Ovary (tissue), 7 donors: ENCODE measurements at regions not wholly inside any gene's neighbourhood (a gene's known extent, or its start where the extent isn't known, plus 50 kb on each side); places are given as distances from the start of the nearest gene placed in this dataset.

ENCODE experiments used
- DNase-seq, 5 donors: peaks; one replicate each; pipeline ENCODE4 v3.0.0-alpha.2; 2019 to 2020
- H3K27ac ChIP-seq, 2 donors: fragments of 200-600 bp; one replicate each; pipeline versions ENCODE4 v1.5.1 to v1.8.0; 2019 to 2022
- H3K27me3 ChIP-seq: fragments of 200-600 bp; one replicate; pipeline ENCODE4 v1.8.0; 2022
- H3K36me3 ChIP-seq: fragments of 200-600 bp; sonication (generic); one replicate; pipeline ENCODE4 v1.5.1; 2019
- H3K4me1 ChIP-seq: one replicate; pipeline ENCODE4 v1.8.1; 2013; ENCODE audit warnings: mild to moderate bottlenecking, moderate library complexity; ENCODE audit not compliant: insufficient read depth
- H3K4me3 ChIP-seq: fragments of 200-600 bp; sonication (generic); one replicate; pipeline ENCODE4 v1.5.1; 2017
- H3K9me3 ChIP-seq, 2 donors: fragments of 200-600 bp in 1 of 2; sonication (generic) in 1 of 2; one replicate each; pipeline versions ENCODE4 v1.5.1 to v1.8.1; 2013 to 2019; ENCODE audit warnings: mild to moderate bottlenecking in 1 of 2, moderate library complexity in 1 of 2
- EP300 ChIP-seq: sonication (generic); formaldehyde crosslinking; IDR thresholded peaks from one replicate; pipeline ENCODE4 v1.6.1; 2017; ENCODE audit warnings: antibody characterized with exemption
- POLR2A ChIP-seq: fragments of 450-650 bp; IDR thresholded peaks from one replicate; pipeline ENCODE4 v1.6.1; 2017; ENCODE audit warnings: antibody characterized with exemption, mild to moderate bottlenecking, moderate library complexity
- WGBS, 3 donors: extraction: QIAGEN DNeasy Blood & Tissue Kit in 1 of 3; methylation state at CpG; one replicate each; pipeline versions ENCODE4 v1.1.5 to v1.1.7; 2013 to 2017; 5-methylcytosine and 5-hydroxymethylcytosine counted together
- intact Hi-C, 4 donors: fragments of 100-400 bp; cut with DNase I; formaldehyde crosslinking; loops; one replicate each; pipeline versions ENCODE4 v1.11.0 to v1.15.1; 2022 to 2023
- TF ChIP-seq, protein P1 (sequence below), 3 donors: fragments of 450-650 bp in 2 of 3; fragments of 200-600 bp in 1 of 3; IDR thresholded peaks; one replicate each; pipeline versions ENCODE4 v1.5.1 to v1.8.0; 2016 to 2022; ENCODE audit warnings: antibody characterized with exemption in 3 of 3, mild to moderate bottlenecking in 1 of 3
- donor health status: DM: no; HTN: no; CAD: no; lungs with moderate emphysema.
- donor health status: DM: no; HTN: no; CAD: no.
- donor health status: Bipolar disorder and iron deficiency.
- donor health status: DM: no; HTN: no; CAD: no.
- donor health status: DM: yes; HTN: yes; CAD: no.

DNA sequence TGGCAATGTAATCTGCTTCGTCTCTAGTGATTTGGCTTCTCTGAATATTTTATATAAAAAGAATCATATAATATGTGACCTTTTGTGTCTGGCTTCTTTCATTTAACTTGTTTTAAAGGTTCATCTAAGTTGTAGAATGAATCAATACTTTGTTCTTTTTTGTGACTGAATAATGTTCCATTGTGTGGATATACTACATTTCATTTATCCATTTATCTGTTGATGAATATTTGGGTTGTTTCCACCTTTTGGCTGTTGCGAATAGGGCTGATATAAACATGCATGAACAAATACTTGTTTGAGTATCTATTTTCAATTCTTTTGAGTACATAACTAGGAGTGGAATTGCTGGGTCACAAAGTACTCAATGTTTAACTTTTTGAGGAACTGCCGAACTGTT, 63.8 kb upstream of the TNP1 start:
- H3K4me1 ChIP-seq = peaks cover 6% of the 10 kb centered on the region
- WGBS, 3 donors = 93 to 94% (median 94%) methylated on average over 3 of the region's 3 CpGs
- no peaks in the 10 kb centered on the region for H3K27me3 ChIP-seq
- no peak overlapping the region for H3K4me3 ChIP-seq
- intact Hi-C loops = no loop called here
- no peak for DNase-seq
- no peak overlapping the region for H3K27ac ChIP-seq
- H3K36me3 ChIP-seq = no peaks in the 10 kb centered on the region
- no peaks in the 10 kb centered on the region for H3K9me3 ChIP-seq
- TF ChIP-seq EP300 (no peak), POLR2A (no peak)
- TF ChIP-seq, protein P1, sequence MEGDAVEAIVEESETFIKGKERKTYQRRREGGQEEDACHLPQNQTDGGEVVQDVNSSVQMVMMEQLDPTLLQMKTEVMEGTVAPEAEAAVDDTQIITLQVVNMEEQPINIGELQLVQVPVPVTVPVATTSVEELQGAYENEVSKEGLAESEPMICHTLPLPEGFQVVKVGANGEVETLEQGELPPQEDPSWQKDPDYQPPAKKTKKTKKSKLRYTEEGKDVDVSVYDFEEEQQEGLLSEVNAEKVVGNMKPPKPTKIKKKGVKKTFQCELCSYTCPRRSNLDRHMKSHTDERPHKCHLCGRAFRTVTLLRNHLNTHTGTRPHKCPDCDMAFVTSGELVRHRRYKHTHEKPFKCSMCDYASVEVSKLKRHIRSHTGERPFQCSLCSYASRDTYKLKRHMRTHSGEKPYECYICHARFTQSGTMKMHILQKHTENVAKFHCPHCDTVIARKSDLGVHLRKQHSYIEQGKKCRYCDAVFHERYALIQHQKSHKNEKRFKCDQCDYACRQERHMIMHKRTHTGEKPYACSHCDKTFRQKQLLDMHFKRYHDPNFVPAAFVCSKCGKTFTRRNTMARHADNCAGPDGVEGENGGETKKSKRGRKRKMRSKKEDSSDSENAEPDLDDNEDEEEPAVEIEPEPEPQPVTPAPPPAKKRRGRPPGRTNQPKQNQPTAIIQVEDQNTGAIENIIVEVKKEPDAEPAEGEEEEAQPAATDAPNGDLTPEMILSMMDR (IDR thresholded peaks at IDR 0.05) = no peak

GRCh38 chr2:216922175-216922780, 62.4 kb upstream of the TNP1 start:
- no peak for DNase-seq
- H3K27ac ChIP-seq = no peak overlapping the region
- no peaks in the 10 kb centered on the region for H3K27me3 ChIP-seq
- peaks cover 6% of the 10 kb centered on the region for H3K4me1 ChIP-seq
- TF ChIP-seq POLR2A = no peak
- TF ChIP-seq, protein P1 (IDR thresholded peaks at IDR 0.05) = no peak
- TF ChIP-seq EP300 = no peak
- H3K36me3 ChIP-seq = no peaks in the 10 kb centered on the region
- WGBS, 3 donors = 79 to 81% (median 79%) methylated on average over 6 of the region's 6 CpGs
- H3K4me3 ChIP-seq = no peak overlapping the region
- H3K9me3 ChIP-seq = no peaks in the 10 kb centered on the region
- intact Hi-C loops = no loop called here

GRCh38 chr2:216920937-216921456, 61.1 kb upstream of the TNP1 start:
- no peaks in the 10 kb centered on the region for H3K27me3 ChIP-seq
- intact Hi-C loops = no loop called here
- WGBS, 3 donors = 57 to 74% (median 70%) methylated on average over 10 of the region's 10 CpGs
- peak in 4 of 5 donors; percentile 28 to 60 (median 46) for DNase-seq
- peak overlapping the region in 1 of 2 donors; percentile 22 for H3K27ac ChIP-seq
- H3K9me3 ChIP-seq = no peaks in the 10 kb centered on the region
- no peak overlapping the region for H3K4me3 ChIP-seq
- no peaks in the 10 kb centered on the region for H3K36me3 ChIP-seq
- TF ChIP-seq, protein P1 (IDR thresholded peaks at IDR 0.05) = no peak
- TF ChIP-seq POLR2A = no peak
- TF ChIP-seq EP300 = no peak
- H3K4me1 ChIP-seq = peaks cover 6% of the 10 kb centered on the region

- H3K27ac ChIP-seq = no peak overlapping the region
- no peaks in the 10 kb centered on the region for H3K36me3 ChIP-seq
- no peak overlapping the region for H3K4me3 ChIP-seq
- no peaks in the 10 kb centered on the region for H3K27me3 ChIP-seq
- 95 to 96% (median 95%) methylated on average over 8 of the region's 8 CpGs for WGBS, 3 donors
- H3K4me1 ChIP-seq = peaks cover 5% of the 10 kb centered on the region
- intact Hi-C loops = no loop called here
- H3K9me3 ChIP-seq = no peaks in the 10 kb centered on the region
- no peak for TF ChIP-seq EP300
- TF ChIP-seq, protein P1 (IDR thresholded peaks at IDR 0.05) = no peak
- TF ChIP-seq POLR2A = no peak
- DNase-seq = no peak
Measured at GRCh38 chr2:216920143-216920876, 60.4 kb upstream of the TNP1 start.
